ENCODE measurements at regions not wholly inside any gene's neighbourhood (a gene's known extent, or its start where the extent isn't known, plus 50 kb on each side); places are given as distances from the start of the nearest gene placed in this dataset.

- TF ChIP-seq CTCF (IDR thresholded peaks at IDR 0.05; ENCODE audit: insufficient read depth, low read length), result no peak
- TF ChIP-seq GABPA (IDR thresholded peaks at IDR 0.05; ENCODE audit: low read depth), result no peak
Observed at GRCh38 chr12:61412201-61412600, 848.0 kb upstream of the USP15 start.
